ENCODE measurements at regions not wholly inside any gene's neighbourhood (a gene's known extent, or its start where the extent isn't known, plus 50 kb on each side); places are given as distances from the start of the nearest gene placed in this dataset.

DNA sequence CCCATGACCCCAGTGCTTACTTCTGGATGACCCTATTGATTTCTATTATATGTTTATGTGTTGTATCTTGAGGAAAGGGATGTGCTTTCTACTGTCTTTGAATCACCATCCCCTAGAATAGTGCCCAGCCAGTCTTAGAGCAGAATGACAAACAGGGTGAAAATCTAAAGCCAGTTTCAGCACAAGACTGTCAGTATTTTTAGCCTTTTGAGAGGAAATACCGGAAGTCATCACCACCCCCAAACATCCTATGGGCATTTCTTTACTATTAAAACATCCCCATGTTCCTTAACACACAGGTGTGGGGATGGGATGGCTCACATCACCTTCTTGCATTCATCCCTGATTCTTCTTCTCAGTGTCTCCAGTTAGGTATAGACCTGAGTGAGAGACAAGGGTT lies 52.1 kb upstream of the UBE2L5 start:
- TF ChIP-seq CTCF (IDR thresholded peaks at IDR 0.05) (no peak), POLR2A (IDR thresholded peaks at IDR 0.05) (no peak)
